ENCODE measurements at regions not wholly inside any gene's neighbourhood (a gene's known extent, or its start where the extent isn't known, plus 50 kb on each side); places are given as distances from the start of the nearest gene placed in this dataset.

DNA sequence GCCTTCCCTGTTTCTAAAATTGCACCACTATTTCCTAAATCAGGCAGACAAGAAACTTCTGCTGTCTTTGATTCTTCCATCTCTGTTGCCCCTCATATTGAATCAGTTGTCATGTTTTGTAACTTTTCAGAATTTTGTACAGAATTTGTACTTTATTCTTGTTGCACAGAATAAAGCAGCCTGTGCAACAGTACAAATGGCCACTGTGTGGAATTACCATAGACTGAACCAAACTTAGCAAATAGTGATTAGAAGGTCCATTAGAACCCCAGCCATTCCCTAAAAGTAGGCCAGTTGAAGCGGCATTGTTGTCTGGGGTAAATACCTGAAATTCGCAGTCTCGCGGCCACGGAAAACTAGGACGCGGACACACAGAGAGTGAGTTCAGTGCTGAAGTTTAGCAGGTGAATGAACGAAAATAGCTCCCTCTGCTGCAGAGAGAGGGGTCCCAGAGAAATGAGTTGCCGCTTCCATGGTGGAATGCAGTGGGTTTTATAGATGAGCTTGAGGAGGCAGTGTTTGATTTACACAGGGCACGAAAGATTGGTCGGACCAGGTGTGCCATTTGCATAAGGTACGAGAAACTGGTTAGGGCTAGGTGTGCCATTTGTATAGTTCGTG is 71.8 kb downstream of the C4orf33 start:
- ATAC-seq = no peak
- TF ChIP-seq ESRRG (CRISPR knock-in tag; IDR thresholded peaks at IDR 0.05) = no peak

DNA sequence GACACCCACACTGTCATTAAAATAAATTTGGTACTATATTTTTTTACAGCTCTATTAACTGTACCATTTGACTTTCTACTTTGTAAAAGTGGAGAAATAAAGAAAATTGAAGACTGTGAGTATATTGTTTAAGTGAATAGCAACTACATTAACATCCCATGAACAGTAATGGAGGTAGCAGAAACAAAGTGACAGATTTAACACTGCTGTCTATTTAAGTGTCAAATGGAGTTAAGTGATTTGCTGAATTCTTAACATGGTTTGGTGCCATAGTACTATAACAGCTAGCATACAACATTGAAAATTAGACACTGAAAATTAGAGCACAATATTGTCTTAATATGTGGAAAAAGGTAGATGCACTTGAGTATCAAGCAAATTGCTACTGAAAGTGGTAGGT is 76.2 kb downstream of the C4orf33 start:
- ATAC-seq = no peak
- TF ChIP-seq ARNTL (CRISPR knock-in tag; IDR thresholded peaks at IDR 0.05; ENCODE audit: borderline replicate concordance, low read depth) (no peak), CSDC2 (CRISPR knock-in tag; IDR thresholded peaks at IDR 0.05) (no peak), ZC3H10 (CRISPR knock-in tag; IDR thresholded peaks at IDR 0.05) (no peak), SNAI2 (CRISPR knock-in tag; IDR thresholded peaks at IDR 0.05) (no peak), PPARA (CRISPR knock-in tag; IDR thresholded peaks at IDR 0.05; ENCODE audit: borderline replicate concordance) (no peak), ZNF70 (CRISPR knock-in tag; IDR thresholded peaks at IDR 0.05) (no peak), BACH2 (CRISPR knock-in tag; IDR thresholded peaks at IDR 0.05; ENCODE audit: borderline replicate concordance) (no peak), ZNF565 (CRISPR knock-in tag; conservative IDR thresholded peaks at IDR 0.05; ENCODE audit: low read depth) (no peak), OSR1 (CRISPR knock-in tag; IDR thresholded peaks at IDR 0.05) (no peak), ZNF8 (CRISPR knock-in tag; IDR thresholded peaks at IDR 0.05) (no peak), ESRRG (CRISPR knock-in tag; IDR thresholded peaks at IDR 0.05) (no peak), GLIS3 (CRISPR knock-in tag; IDR thresholded peaks at IDR 0.05) (no peak), RARB (CRISPR knock-in tag; IDR thresholded peaks at IDR 0.05) (no peak), ZFP30 (CRISPR knock-in tag; IDR thresholded peaks at IDR 0.05) (no peak), TOX (CRISPR knock-in tag; IDR thresholded peaks at IDR 0.05; ENCODE audit: borderline replicate concordance) (no peak)
- TF ChIP-seq, protein P1, sequence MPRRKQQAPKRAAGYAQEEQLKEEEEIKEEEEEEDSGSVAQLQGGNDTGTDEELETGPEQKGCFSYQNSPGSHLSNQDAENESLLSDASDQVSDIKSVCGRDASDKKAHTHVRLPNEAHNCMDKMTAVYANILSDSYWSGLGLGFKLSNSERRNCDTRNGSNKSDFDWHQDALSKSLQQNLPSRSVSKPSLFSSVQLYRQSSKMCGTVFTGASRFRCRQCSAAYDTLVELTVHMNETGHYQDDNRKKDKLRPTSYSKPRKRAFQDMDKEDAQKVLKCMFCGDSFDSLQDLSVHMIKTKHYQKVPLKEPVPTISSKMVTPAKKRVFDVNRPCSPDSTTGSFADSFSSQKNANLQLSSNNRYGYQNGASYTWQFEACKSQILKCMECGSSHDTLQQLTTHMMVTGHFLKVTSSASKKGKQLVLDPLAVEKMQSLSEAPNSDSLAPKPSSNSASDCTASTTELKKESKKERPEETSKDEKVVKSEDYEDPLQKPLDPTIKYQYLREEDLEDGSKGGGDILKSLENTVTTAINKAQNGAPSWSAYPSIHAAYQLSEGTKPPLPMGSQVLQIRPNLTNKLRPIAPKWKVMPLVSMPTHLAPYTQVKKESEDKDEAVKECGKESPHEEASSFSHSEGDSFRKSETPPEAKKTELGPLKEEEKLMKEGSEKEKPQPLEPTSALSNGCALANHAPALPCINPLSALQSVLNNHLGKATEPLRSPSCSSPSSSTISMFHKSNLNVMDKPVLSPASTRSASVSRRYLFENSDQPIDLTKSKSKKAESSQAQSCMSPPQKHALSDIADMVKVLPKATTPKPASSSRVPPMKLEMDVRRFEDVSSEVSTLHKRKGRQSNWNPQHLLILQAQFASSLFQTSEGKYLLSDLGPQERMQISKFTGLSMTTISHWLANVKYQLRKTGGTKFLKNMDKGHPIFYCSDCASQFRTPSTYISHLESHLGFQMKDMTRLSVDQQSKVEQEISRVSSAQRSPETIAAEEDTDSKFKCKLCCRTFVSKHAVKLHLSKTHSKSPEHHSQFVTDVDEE (CRISPR knock-in tag; IDR thresholded peaks at IDR 0.05) = no peak
- TF ChIP-seq, protein P2, sequence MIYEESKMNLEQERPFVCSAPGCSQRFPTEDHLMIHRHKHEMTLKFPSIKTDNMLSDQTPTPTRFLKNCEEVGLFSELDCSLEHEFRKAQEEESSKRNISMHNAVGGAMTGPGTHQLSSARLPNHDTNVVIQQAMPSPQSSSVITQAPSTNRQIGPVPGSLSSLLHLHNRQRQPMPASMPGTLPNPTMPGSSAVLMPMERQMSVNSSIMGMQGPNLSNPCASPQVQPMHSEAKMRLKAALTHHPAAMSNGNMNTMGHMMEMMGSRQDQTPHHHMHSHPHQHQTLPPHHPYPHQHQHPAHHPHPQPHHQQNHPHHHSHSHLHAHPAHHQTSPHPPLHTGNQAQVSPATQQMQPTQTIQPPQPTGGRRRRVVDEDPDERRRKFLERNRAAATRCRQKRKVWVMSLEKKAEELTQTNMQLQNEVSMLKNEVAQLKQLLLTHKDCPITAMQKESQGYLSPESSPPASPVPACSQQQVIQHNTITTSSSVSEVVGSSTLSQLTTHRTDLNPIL (CRISPR knock-in tag; IDR thresholded peaks at IDR 0.05; ENCODE audit: low read depth) = no peak
- TF ChIP-seq, protein P3, sequence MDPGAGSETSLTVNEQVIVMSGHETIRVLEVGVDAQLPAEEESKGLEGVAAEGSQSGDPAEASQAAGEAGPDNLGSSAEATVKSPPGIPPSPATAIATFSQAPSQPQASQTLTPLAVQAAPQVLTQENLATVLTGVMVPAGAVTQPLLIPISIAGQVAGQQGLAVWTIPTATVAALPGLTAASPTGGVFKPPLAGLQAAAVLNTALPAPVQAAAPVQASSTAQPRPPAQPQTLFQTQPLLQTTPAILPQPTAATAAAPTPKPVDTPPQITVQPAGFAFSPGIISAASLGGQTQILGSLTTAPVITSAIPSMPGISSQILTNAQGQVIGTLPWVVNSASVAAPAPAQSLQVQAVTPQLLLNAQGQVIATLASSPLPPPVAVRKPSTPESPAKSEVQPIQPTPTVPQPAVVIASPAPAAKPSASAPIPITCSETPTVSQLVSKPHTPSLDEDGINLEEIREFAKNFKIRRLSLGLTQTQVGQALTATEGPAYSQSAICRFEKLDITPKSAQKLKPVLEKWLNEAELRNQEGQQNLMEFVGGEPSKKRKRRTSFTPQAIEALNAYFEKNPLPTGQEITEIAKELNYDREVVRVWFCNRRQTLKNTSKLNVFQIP (CRISPR knock-in tag; IDR thresholded peaks at IDR 0.05; ENCODE audit: borderline replicate concordance, low read depth) = no peak
- TF ChIP-seq, protein P4, sequence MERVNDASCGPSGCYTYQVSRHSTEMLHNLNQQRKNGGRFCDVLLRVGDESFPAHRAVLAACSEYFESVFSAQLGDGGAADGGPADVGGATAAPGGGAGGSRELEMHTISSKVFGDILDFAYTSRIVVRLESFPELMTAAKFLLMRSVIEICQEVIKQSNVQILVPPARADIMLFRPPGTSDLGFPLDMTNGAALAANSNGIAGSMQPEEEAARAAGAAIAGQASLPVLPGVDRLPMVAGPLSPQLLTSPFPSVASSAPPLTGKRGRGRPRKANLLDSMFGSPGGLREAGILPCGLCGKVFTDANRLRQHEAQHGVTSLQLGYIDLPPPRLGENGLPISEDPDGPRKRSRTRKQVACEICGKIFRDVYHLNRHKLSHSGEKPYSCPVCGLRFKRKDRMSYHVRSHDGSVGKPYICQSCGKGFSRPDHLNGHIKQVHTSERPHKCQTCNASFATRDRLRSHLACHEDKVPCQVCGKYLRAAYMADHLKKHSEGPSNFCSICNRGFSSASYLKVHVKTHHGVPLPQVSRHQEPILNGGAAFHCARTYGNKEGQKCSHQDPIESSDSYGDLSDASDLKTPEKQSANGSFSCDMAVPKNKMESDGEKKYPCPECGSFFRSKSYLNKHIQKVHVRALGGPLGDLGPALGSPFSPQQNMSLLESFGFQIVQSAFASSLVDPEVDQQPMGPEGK (CRISPR knock-in tag; IDR thresholded peaks at IDR 0.05; ENCODE audit: borderline replicate concordance) = no peak

DNA sequence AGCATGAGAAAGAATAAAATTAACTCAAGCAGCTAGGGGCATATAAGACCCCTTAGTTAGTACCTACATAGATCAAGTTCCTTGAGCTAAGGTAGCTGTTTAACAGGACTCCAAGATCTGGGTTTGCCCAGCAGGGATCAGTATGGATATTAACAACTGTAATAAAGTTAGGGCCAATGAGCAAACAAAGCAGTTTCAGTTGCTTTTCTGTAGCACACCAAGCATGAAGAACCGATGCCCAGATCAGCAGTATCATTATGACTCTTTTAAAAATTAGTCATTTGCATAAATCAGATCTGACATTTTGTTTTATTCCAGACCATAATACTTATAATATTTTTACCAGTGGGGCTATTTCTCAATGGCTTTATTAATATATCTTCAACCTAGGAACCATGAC is 80.9 kb downstream of the C4orf33 start:
- no peak for ATAC-seq

More for the DNA sequence above, 80.9 kb downstream of the C4orf33 start:
- TF ChIP-seq RARB (CRISPR knock-in tag; IDR thresholded peaks at IDR 0.05) (no peak), ZNF8 (CRISPR knock-in tag; IDR thresholded peaks at IDR 0.05) (no peak), ZC3H10 (CRISPR knock-in tag; IDR thresholded peaks at IDR 0.05) (no peak), TOX (CRISPR knock-in tag; IDR thresholded peaks at IDR 0.05; ENCODE audit: borderline replicate concordance) (no peak), OSR1 (CRISPR knock-in tag; IDR thresholded peaks at IDR 0.05) (no peak), GLIS3 (CRISPR knock-in tag; IDR thresholded peaks at IDR 0.05) (no peak), BACH2 (CRISPR knock-in tag; IDR thresholded peaks at IDR 0.05; ENCODE audit: borderline replicate concordance) (no peak), PPARA (CRISPR knock-in tag; IDR thresholded peaks at IDR 0.05; ENCODE audit: borderline replicate concordance) (no peak), SNAI2 (CRISPR knock-in tag; IDR thresholded peaks at IDR 0.05) (no peak), ISL1 (CRISPR knock-in tag; IDR thresholded peaks at IDR 0.05) (no peak), ZNF565 (CRISPR knock-in tag; conservative IDR thresholded peaks at IDR 0.05; ENCODE audit: low read depth) (no peak), ZFP3 (CRISPR knock-in tag; IDR thresholded peaks at IDR 0.05) (no peak), TCF4 (CRISPR knock-in tag; IDR thresholded peaks at IDR 0.05; ENCODE audit: borderline replicate concordance) (no peak), ZFP30 (CRISPR knock-in tag; IDR thresholded peaks at IDR 0.05) (no peak)
- TF ChIP-seq, protein P1 (CRISPR knock-in tag; IDR thresholded peaks at IDR 0.05) = no peak
- TF ChIP-seq, protein P3 (CRISPR knock-in tag; IDR thresholded peaks at IDR 0.05; ENCODE audit: borderline replicate concordance, low read depth) = no peak
